WTC11 (cell line): ENCODE measurements at regions not wholly inside any gene's neighbourhood (a gene's known extent, or its start where the extent isn't known, plus 50 kb on each side); places are given as distances from the start of the nearest gene placed in this dataset.

Experiments used
- AR ChIP-seq: fragments of 250-450 bp; sonication (Bioruptor Pico); IDR thresholded peaks from 2 replicates; pipeline ENCODE4 v1.9.0; 2021; ENCODE audit warnings: mild to moderate bottlenecking
- CBFB ChIP-seq: sonication (generic); formaldehyde crosslinking; IDR thresholded peaks from 2 replicates; pipeline ENCODE4 v1.8.1; 2022; ENCODE audit warnings: mild to moderate bottlenecking, low read depth, missing genetic modification reagents
- ELF4 ChIP-seq: sonication (generic); formaldehyde crosslinking; IDR thresholded peaks from 2 replicates; pipeline ENCODE4 v1.8.1; 2022; ENCODE audit warnings: low read depth, mild to moderate bottlenecking, moderate library complexity, missing genetic modification reagents
- HMGA2 ChIP-seq: fragments of 250-450 bp; sonication (Bioruptor Pico); IDR thresholded peaks from 2 replicates; pipeline ENCODE4 v1.4.0; 2021; ENCODE audit warnings: mild to moderate bottlenecking, moderate library complexity
- KAT7 ChIP-seq: sonication (generic); formaldehyde crosslinking; IDR thresholded peaks from 2 replicates; pipeline ENCODE4 v1.8.1; 2023; ENCODE audit warnings: missing genetic modification reagents, mild to moderate bottlenecking, borderline replicate concordance
- MXD4 ChIP-seq: fragments of 250-450 bp; sonication (Bioruptor Pico); IDR thresholded peaks from 2 replicates; pipeline ENCODE4 v1.8.0; 2021; ENCODE audit warnings: mild to moderate bottlenecking, moderate library complexity, borderline replicate concordance
- NR3C1 ChIP-seq: sonication (generic); formaldehyde crosslinking; conservative IDR thresholded peaks from 2 replicates; pipeline ENCODE4 v1.8.1; 2023; ENCODE audit warnings: low read depth, mild to moderate bottlenecking, missing genetic modification reagents
- RORB ChIP-seq: fragments of 250-450 bp; sonication (Bioruptor Pico); IDR thresholded peaks from 2 replicates; pipeline ENCODE4 v1.9.0; 2021; ENCODE audit warnings: mild to moderate bottlenecking
- SP1 ChIP-seq: sonication (generic); formaldehyde crosslinking; conservative IDR thresholded peaks from 2 replicates; pipeline ENCODE4 v1.8.1; 2022; ENCODE audit warnings: missing genetic modification reagents
- STAT6 ChIP-seq: sonication (generic); formaldehyde crosslinking; conservative IDR thresholded peaks from 2 replicates; pipeline ENCODE4 v1.8.1; 2023; ENCODE audit warnings: mild to moderate bottlenecking, low read depth, missing genetic modification reagents, moderate library complexity
- ZNF317 ChIP-seq: sonication (generic); formaldehyde crosslinking; IDR thresholded peaks from 2 replicates; pipeline ENCODE4 v1.8.1; 2023; ENCODE audit warnings: low read depth, mild to moderate bottlenecking, moderate library complexity, missing genetic modification reagents, borderline replicate concordance
- ZNF396 ChIP-seq: fragments of 250-450 bp; sonication (Bioruptor Pico); IDR thresholded peaks from 2 replicates; pipeline ENCODE4 v1.8.0; 2021; ENCODE audit warnings: mild to moderate bottlenecking, moderate library complexity, borderline replicate concordance
- ZNF423 ChIP-seq: fragments of 250-450 bp; sonication (Bioruptor Pico); IDR thresholded peaks from 2 replicates; pipeline ENCODE4 v2.1.2; 2022; ENCODE audit warnings: mild to moderate bottlenecking, moderate library complexity
- ZNF425 ChIP-seq: fragments of 250-450 bp; sonication (Bioruptor Pico); conservative IDR thresholded peaks from 2 replicates; pipeline ENCODE4 v1.9.0; 2021; ENCODE audit warnings: mild to moderate bottlenecking
- TF ChIP-seq, protein P1 (sequence below): fragments of 250-450 bp; sonication (Bioruptor Pico); IDR thresholded peaks from 2 replicates; pipeline ENCODE4 v1.9.0; 2021; ENCODE audit warnings: moderate library complexity, mild to moderate bottlenecking, inconsistent platforms, borderline replicate concordance
- TF ChIP-seq, protein P2 (sequence below): sonication (generic); formaldehyde crosslinking; IDR thresholded peaks from 2 replicates; pipeline ENCODE4 v1.8.0; 2022; ENCODE audit warnings: mild to moderate bottlenecking, missing genetic modification reagents
- TF ChIP-seq, protein P3 (sequence below): sonication (generic); formaldehyde crosslinking; IDR thresholded peaks from 2 replicates; pipeline ENCODE4 v1.8.0; 2022; ENCODE audit warnings: mild to moderate bottlenecking, missing genetic modification reagents
- TF ChIP-seq, protein P4 (sequence below): fragments of 250-450 bp; sonication (Bioruptor Pico); IDR thresholded peaks from 2 replicates; pipeline ENCODE4 v1.9.0; 2021; ENCODE audit warnings: mild to moderate bottlenecking
- TF ChIP-seq, protein P5 (sequence below): fragments of 250-450 bp; sonication (Bioruptor Pico); IDR thresholded peaks from 2 replicates; pipeline ENCODE4 v1.9.0; 2021; ENCODE audit warnings: mild to moderate bottlenecking, borderline replicate concordance

DNA sequence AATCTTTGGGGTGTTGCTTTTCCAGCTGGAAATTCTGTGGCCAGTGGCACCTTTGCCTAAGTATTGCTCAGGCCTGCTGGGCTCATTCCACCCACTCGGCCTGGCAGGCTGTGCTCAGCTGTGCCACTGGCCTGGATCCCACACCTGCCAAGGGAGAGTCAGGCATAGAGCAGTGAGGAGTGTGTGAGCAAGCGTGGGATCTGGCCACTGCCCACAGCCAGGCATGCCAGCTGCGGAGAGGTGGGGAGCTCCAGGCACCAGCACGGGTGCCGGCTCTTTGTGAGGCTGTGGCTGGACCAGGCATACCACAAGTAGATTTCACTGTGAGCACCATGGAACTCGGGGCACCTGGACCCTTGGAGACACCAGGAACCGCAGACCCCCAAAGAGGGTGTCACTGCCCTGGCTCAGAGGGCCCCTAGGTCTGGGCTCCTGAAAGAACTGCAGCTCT is 118.1 kb upstream of the MAP2 start (continued):
- TF ChIP-seq AR = peak; percentile 84
- no peak for TF ChIP-seq ZNF317 (CRISPR knock-in tag)
- TF ChIP-seq, protein P1, sequence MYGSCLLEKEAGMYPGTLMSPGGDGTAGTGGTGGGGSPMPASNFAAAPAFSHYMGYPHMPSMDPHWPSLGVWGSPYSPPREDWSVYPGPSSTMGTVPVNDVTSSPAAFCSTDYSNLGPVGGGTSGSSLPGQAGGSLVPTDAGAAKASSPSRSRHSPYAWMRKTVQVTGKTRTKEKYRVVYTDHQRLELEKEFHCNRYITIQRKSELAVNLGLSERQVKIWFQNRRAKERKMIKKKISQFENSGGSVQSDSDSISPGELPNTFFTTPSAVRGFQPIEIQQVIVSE (CRISPR knock-in tag) = no peak
- no peak for TF ChIP-seq RORB (CRISPR knock-in tag)
- TF ChIP-seq, protein P2, sequence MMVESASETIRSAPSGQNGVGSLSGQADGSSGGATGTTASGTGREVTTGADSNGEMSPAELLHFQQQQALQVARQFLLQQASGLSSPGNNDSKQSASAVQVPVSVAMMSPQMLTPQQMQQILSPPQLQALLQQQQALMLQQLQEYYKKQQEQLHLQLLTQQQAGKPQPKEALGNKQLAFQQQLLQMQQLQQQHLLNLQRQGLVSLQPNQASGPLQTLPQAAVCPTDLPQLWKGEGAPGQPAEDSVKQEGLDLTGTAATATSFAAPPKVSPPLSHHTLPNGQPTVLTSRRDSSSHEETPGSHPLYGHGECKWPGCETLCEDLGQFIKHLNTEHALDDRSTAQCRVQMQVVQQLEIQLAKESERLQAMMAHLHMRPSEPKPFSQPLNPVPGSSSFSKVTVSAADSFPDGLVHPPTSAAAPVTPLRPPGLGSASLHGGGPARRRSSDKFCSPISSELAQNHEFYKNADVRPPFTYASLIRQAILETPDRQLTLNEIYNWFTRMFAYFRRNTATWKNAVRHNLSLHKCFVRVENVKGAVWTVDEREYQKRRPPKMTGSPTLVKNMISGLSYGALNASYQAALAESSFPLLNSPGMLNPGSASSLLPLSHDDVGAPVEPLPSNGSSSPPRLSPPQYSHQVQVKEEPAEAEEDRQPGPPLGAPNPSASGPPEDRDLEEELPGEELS (CRISPR knock-in tag) = no peak
- no peak for TF ChIP-seq SP1
- no peak for TF ChIP-seq CBFB (CRISPR knock-in tag)
- TF ChIP-seq ZNF396 (CRISPR knock-in tag) = no peak
- no peak for TF ChIP-seq ELF4 (CRISPR knock-in tag)
- TF ChIP-seq ZNF425 (CRISPR knock-in tag) = peak; percentile 83; the same call in 1 of the 2 replicates
- TF ChIP-seq STAT6 = no peak
- TF ChIP-seq, protein P3, sequence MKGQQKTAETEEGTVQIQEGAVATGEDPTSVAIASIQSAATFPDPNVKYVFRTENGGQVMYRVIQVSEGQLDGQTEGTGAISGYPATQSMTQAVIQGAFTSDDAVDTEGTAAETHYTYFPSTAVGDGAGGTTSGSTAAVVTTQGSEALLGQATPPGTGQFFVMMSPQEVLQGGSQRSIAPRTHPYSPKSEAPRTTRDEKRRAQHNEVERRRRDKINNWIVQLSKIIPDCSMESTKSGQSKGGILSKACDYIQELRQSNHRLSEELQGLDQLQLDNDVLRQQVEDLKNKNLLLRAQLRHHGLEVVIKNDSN (CRISPR knock-in tag) = no peak
- TF ChIP-seq, protein P4, sequence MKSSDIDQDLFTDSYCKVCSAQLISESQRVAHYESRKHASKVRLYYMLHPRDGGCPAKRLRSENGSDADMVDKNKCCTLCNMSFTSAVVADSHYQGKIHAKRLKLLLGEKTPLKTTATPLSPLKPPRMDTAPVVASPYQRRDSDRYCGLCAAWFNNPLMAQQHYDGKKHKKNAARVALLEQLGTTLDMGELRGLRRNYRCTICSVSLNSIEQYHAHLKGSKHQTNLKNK (CRISPR knock-in tag) = 0 out of 2 replicates have a peak, but pooled peaks have one; percentile 57
- TF ChIP-seq HMGA2 (CRISPR knock-in tag) = no peak
- no peak for TF ChIP-seq NR3C1
- no peak for TF ChIP-seq ZNF423 (CRISPR knock-in tag)
- TF ChIP-seq KAT7 (CRISPR knock-in tag) = no peak
- TF ChIP-seq, protein P5, sequence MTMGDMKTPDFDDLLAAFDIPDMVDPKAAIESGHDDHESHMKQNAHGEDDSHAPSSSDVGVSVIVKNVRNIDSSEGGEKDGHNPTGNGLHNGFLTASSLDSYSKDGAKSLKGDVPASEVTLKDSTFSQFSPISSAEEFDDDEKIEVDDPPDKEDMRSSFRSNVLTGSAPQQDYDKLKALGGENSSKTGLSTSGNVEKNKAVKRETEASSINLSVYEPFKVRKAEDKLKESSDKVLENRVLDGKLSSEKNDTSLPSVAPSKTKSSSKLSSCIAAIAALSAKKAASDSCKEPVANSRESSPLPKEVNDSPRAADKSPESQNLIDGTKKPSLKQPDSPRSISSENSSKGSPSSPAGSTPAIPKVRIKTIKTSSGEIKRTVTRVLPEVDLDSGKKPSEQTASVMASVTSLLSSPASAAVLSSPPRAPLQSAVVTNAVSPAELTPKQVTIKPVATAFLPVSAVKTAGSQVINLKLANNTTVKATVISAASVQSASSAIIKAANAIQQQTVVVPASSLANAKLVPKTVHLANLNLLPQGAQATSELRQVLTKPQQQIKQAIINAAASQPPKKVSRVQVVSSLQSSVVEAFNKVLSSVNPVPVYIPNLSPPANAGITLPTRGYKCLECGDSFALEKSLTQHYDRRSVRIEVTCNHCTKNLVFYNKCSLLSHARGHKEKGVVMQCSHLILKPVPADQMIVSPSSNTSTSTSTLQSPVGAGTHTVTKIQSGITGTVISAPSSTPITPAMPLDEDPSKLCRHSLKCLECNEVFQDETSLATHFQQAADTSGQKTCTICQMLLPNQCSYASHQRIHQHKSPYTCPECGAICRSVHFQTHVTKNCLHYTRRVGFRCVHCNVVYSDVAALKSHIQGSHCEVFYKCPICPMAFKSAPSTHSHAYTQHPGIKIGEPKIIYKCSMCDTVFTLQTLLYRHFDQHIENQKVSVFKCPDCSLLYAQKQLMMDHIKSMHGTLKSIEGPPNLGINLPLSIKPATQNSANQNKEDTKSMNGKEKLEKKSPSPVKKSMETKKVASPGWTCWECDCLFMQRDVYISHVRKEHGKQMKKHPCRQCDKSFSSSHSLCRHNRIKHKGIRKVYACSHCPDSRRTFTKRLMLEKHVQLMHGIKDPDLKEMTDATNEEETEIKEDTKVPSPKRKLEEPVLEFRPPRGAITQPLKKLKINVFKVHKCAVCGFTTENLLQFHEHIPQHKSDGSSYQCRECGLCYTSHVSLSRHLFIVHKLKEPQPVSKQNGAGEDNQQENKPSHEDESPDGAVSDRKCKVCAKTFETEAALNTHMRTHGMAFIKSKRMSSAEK = peak; percentile 25; the same call in 1 of the 2 replicates
- TF ChIP-seq MXD4 (CRISPR knock-in tag) = no peak
